NCI-H69 (cell line): ENCODE measurements at regions not wholly inside any gene's neighbourhood (a gene's known extent, or its start where the extent isn't known, plus 50 kb on each side); places are given as distances from the start of the nearest gene placed in this dataset.
"Not testable (repeated sequence)": the region's sequence is repeated elsewhere in the genome, so short reads cannot be mapped to it uniquely, and the experiment has no call there.

Experiments used
- DNase-seq: peaks from one replicate; lab custom pipeline; 2025; lab: John Stamatoyannopoulos, UW

- not testable (repeated sequence) for DNase-seq
Observed at GRCh38 chrX:46223499-46223898, 321.7 kb downstream of the ZNF674 start.

GRCh38 chrX:46220822-46221221, 324.4 kb downstream of the ZNF674 start:
- DNase-seq = no peak

DNA sequence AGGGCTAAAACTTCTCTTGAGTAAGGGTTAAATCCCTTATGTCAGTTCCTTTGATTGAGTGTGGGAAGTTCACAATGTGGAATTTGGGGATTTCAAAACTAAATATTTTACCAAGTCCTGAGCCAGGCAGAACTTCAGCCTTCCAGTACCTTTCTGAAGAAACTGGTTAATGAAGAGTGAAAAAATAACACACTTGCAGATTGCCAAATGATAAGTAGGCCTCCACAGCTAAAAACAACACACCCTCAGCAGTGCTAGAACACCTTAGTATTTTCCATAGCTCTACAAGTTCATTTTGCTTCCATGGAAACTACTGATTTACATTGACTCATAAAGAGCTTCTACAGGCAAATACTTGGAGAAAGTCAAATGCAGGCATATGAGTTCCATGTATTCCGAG, 326.8 kb downstream of the ZNF674 start:
- no peak for DNase-seq

GRCh38 chrX:46216406-46216805, 328.8 kb downstream of the ZNF674 start:
- DNase-seq = no peak

DNA sequence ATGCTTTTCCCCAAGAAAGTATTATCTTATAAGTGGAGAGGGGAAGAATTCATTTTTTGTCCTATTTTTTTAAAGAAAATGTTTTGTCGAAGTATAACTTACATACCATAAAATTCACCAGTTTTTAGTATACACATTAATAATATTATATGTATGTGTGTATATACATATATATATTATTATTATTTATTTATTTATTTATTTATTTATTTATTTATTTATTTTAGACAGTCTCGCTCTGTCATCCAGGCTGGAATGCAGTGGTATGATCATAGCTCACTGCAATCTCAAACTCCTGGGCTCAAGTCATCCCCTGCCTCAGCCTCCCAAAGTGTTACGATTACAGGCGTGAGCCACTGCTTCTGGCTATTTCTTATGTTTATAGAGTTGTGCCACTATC, 334.1 kb downstream of the ZNF674 start:
- DNase-seq = no peak

- peak; percentile 12 for DNase-seq
Observed at GRCh38 chrX:46209768-46210167, 335.5 kb downstream of the ZNF674 start.

- no peak for DNase-seq
Observed at GRCh38 chrX:46209037-46209436, 336.2 kb downstream of the ZNF674 start.

GRCh38 chrX:46208225-46208854, 336.9 kb downstream of the ZNF674 start:
- DNase-seq = no peak

GRCh38 chrX:46204721-46205422, 340.3 kb downstream of the ZNF674 start:
- no peak for DNase-seq

DNA sequence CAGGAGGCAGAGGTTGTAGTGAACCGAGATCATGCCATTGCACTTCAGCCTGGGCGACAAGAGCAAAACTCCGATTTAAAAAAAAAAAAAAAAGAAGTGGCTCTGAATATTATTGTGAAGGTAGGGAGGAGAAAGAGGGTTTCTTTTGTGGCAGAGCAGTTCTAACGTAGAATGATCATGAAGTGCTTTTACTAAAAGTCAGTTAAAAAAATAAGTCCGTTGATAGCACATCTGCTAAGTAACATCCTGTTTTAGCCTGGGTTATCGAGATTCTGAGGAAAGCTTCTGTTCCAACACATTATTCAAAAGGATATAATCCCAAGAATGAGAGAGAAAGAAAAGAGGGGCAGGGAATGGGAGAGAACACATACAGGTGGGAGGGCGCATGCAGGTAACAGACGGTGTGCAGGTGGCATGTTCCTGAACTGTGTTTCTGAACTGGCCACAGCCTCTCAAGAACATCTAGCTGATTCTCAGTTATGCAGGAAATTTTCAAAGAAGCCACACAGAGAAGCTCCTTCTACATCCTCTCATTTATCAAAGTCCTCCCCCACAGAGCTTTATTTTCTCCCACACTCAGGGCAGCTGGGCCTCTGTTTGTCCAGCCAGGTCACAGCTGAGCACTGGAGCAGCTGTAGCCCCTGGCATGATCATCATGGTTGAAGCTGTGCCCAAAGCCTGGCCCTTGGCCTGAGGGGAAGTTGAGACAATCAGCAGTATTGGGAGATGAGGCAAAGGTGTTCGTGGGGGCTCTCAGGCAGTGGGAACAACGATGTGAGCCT, 342.3 kb downstream of the ZNF674 start:
- peak; percentile 70 for DNase-seq

GRCh38 chrX:46200413-46200812, 344.8 kb downstream of the ZNF674 start:
- no peak for DNase-seq

GRCh38 chrX:46198858-46199257, 346.4 kb downstream of the ZNF674 start:
- DNase-seq = no peak

DNA sequence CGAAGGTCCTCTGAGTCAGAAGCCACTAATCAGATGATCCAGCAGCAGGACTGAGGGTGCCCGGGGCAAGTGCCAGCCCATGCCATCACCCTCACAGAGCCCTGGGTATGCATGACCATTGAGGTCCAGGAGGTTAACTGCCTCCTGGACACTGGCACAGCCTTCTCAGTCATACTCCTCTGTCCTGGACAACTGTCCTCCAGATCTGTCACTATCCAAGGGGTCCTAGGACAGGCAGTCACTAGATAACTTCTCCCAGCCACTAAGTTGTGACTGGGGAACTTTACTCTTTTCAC, 358.5 kb downstream of the ZNF674 start:
- DNase-seq = not testable (repeated sequence)

GRCh38 chrX:46185923-46186810, 359.1 kb downstream of the ZNF674 start:
- DNase-seq = no peak

DNA sequence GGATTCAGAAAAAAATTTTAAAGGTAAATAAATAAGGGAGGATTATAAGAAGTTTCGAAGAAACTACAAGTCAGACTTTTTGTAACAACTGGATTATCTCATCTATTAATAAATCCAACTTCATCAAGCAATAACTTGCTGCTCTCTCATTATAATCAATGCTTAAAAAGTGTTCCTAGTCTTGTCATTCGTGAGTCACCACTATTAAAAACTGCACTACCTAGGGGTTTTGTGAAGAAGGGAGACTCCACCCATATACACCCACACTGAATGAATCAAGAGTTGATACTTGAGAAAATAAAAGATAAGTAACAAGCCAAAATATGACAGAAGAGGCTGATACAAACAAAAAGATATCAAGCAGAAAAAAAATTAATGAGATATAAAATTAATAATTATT, 360.5 kb downstream of the ZNF674 start:
- DNase-seq = no peak

DNA sequence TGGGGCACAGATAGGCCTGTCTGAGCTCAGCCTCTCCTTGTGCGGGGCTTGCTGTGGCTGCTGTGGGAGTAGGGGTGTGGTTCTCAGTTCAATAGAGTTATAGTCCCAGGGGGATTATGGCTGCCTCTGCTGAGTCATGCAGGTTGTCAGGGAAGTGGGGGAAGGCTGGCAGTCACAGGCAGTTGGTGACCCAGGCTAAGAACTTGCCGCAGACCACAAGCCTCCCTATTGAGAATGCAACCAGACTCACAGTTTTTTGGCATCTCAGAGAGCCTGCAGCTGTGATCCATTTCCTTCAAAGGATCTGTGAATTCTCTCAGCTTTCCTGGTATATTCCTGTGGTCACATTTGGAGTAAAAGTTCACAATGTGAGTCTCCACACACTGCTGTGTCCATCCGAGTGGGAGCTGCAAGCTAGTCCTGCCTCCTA, 364.9 kb downstream of the ZNF674 start:
- DNase-seq = peak; percentile 90

DNA sequence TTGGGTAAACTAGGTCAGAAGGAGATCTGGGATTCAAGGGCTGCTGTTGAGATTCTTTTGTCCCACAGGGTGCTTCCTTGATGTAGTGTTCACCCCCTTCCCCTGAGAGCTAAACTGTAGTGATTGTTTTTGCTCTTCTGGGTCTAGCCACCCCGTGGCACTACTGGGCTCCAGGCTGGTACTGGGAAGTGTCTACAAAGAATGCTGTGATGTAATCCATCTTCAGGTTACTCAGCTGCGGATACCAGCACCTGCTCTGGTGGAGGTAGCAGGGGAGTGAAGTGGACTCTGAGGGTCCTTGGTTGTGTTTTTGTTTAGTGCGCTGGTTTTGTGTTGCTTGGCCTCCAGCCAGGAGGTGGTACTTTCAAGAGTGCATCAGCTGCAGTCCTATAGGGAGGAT, 365.5 kb downstream of the ZNF674 start:
- peak; percentile 82 for DNase-seq

GRCh38 chrX:46178763-46179162, 366.5 kb downstream of the ZNF674 start:
- DNase-seq = no peak

GRCh38 chrX:46173159-46173558, 372.1 kb downstream of the ZNF674 start:
- DNase-seq = no peak

GRCh38 chrX:46171457-46171856, 373.8 kb downstream of the ZNF674 start:
- not testable (repeated sequence) for DNase-seq

GRCh38 chrX:46169808-46170207, 375.4 kb downstream of the ZNF674 start:
- DNase-seq = no peak

DNA sequence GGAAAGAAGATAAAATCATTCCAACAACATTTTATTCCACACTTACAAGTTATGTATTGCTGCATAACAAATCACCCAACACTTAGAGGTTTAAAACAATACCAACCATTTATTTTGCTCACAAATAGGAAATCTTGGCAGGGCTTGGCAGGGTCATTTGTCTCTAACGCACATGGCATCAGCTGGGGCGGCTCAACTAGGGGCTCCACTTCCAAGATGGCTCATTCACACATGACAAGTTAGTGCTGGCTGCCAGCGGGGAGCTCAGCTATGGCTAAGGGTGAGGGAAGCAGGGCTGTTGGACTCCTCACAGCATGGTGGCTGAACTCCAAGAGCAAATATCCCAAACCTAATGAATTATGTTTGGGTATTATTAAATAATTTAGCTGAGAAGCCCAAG, 377.0 kb downstream of the ZNF674 start:
- no peak for DNase-seq
